RKO (cell line): ENCODE measurements at regions not wholly inside any gene's neighbourhood (a gene's known extent, or its start where the extent isn't known, plus 50 kb on each side); places are given as distances from the start of the nearest gene placed in this dataset.

Experiments
- DNase-seq: peaks from one replicate; pipeline ENCODE4 v3.0.0-alpha.2; 2016; ENCODE audit warnings: low spot score

GRCh38 chr6:51541847-51542246 lies 545.6 kb downstream of the PKHD1 start:
- DNase-seq, result peak; percentile 9

DNA sequence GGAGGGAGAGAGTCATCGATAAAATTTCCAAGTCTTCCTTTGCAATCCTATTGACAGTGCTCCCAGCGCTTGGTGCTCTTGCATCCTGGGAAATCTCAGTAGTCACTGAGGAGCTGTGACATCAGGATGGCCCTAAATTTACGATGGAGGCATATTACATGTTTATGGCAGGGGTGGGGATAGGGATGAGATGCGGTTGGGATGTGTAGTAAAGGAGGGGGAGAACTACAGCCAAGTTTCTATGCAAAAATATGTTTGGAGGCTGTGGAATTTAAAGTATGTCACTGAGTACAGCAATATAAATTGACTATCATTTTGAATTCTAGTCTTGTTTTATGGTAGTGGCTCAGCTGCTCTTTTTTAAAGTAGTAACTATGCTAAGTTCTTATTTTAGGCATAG lies 544.9 kb downstream of the PKHD1 start:
- DNase-seq, result no peak

DNA sequence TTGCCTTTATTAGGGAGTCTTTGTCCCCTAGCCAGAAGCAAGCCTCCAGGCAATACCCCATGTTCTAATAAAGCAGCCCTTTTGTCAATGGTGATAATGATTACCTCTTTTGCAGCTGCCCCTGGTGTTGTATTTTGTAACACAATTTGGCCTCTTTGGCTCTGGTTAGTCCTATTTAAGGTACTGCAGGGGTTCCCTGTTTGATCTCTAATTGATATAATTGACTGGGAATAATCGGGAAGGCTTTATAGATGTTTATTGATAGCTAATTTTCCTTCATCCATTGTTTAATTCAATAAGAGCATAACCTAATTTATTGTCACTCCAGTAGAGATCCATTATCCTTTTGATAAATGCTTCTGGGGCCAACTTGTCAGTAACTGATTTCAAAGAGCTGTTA lies 537.2 kb downstream of the PKHD1 start:
- DNase-seq, result no peak

DNA sequence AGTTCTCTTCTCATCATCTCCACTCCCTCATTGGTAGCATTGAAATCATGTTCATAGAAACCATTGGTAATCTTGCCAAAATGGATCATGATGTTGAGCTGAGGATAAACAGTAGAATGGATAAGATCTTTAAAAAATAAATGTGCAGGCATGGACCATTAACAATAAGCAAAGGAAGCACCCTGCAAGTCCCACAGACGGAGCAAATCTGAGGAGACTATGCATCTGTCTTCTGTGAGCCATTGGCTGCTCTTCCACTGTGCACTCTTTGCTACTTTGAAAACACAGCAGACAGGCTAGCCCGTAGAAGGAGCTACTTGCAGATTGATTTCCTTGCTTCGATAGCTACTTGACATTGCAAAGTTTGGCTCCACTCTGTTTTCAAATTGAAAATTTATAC lies 535.0 kb downstream of the PKHD1 start:
- no peak for DNase-seq

DNA sequence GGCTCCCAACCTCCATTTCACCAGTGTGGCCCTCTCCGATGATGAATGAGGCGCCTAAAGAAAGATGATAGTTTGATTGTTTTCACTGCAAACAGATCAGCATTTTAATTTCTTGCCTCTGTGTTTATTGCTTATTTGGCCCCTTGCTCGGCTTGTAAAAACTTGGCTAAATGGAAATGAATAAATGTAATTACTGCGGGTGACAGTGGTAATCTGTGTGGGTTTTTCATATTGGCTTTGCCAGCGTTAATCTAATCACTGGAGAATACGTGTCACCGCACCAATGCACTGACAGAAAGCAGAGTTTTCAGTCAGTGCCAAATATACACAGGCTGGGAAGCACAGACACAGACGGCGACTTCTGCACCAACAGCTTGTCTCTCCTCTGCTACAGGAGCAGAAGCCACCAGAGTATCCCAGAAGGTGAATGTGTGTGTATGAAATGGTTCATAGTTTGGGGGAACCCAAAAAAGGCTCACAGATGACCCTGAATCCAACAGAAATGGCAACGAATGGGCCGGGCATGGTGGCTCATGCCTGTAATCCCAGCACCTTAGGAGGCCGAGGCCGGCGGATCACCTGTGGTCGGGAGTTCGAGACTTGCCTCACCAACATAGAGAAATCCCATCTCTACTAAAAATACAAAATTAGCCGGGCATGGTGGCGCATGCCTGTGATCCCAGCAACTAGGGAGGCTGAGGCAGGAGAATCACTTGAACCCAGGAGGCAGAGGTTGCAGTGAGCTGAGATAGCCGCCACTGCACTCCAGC lies 534.0 kb downstream of the PKHD1 start:
- no peak for DNase-seq

GRCh38 chr6:51554029-51554428 lies 533.4 kb downstream of the PKHD1 start:
- no peak for DNase-seq

DNA sequence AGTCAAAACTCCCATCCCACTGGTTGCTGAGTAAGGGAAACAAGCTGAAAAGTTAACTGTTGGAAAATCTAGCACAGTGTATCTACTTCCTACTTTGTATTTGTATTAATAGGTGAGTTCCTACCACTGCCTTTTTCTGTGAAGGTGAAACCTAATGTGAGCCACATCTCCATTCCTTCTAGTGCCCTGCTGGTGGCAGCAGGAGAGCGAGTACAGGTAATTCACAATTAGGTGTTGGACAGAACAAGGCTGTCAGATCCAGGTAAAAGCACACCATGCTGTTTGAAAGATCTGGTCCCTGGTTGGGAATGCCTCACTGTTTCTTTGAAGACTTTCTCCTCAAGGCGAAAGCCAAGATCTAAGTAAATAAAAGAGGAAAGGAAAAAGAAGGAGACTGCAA lies 528.4 kb downstream of the PKHD1 start:
- no peak for DNase-seq

- DNase-seq, result no peak
Measured at GRCh38 chr6:51562198-51562597, 525.2 kb downstream of the PKHD1 start.
